H1 (cell line): ENCODE measurements at regions not wholly inside any gene's neighbourhood (a gene's known extent, or its start where the extent isn't known, plus 50 kb on each side); places are given as distances from the start of the nearest gene placed in this dataset.

Experiments used
- CTCF ChIA-PET: fragments of 300-600 bp; sonication (Branson Sonifier 250); formaldehyde crosslinking; loops from one replicate; lab custom pipeline; 2021; ENCODE audit not compliant: partially characterized antibody; lab: Charles Lee
- POLR2A ChIA-PET: fragments of 300-600 bp; sonication (Branson Sonifier 250); formaldehyde crosslinking; loops from one replicate; lab custom pipeline; 2021; ENCODE audit warnings: inconsistent platforms; ENCODE audit not compliant: partially characterized antibody; lab: Charles Lee
- DNase-seq, 2 experiments: peaks; one replicate each; pipeline versions ENCODE4 v3.0.0 to v3.0.0-alpha.2; 2010 to 2022; ENCODE audit warnings: low spot score in 2 of 2, low read depth in 1 of 2, mixed read lengths in 1 of 2
- FAIRE-seq: peaks from 2 replicates; lab custom pipeline; 2011; peaks lifted over from hg19 to GRCh38; lab: Jason Lieb, UNC
- H2AFZ ChIP-seq: 2 replicates; pipeline ENCODE4 v1.8.1; 2012; ENCODE audit warnings: low read length, inconsistent platforms
- H2AK5ac ChIP-seq: 2 replicates; pipeline ENCODE4 v1.6.1; 2013; ENCODE audit warnings: low read depth, low read length
- H2BK120ac ChIP-seq: replicated peaks from 2 replicates; pipeline ENCODE3; 2013; ENCODE audit warnings: low read depth, low read length, inconsistent platforms
- H2BK12ac ChIP-seq: 2 replicates; pipeline ENCODE4 v1.6.1; 2013; ENCODE audit warnings: low read depth, low read length
- H2BK15ac ChIP-seq: 2 replicates; pipeline ENCODE4 v1.6.1; 2013; ENCODE audit warnings: low read length
- H2BK20ac ChIP-seq: 2 replicates; pipeline ENCODE4 v1.6.1; 2013; ENCODE audit warnings: low read length
- H2BK5ac ChIP-seq: 2 replicates; pipeline ENCODE4 v1.6.1; 2013; ENCODE audit warnings: low read depth, low read length
- H3K14ac ChIP-seq: 2 replicates; pipeline ENCODE4 v1.6.1; 2013; ENCODE audit warnings: inconsistent platforms; ENCODE audit not compliant: insufficient read length
- H3K18ac ChIP-seq: 2 replicates; pipeline ENCODE4 v1.6.1; 2013; ENCODE audit warnings: low read length; ENCODE audit errors: extremely low read depth
- H3K23ac ChIP-seq: 2 replicates; pipeline ENCODE4 v1.6.1; 2013; ENCODE audit warnings: inconsistent platforms; ENCODE audit not compliant: insufficient read length
- H3K23me2 ChIP-seq: 2 replicates; pipeline ENCODE4 v1.6.1; 2013; ENCODE audit warnings: low read depth, low read length
- H3K27ac ChIP-seq: 2 replicates; pipeline ENCODE4 v1.6.1; 2011; ENCODE audit warnings: low read depth, low read length, inconsistent platforms
- H3K27me3 ChIP-seq, 4 experiments: replicated peaks in 1 of 4; 1 replicate in 1 of 4; 2 replicates in 3 of 4; pipeline versions ENCODE4 v1.6.1 to v1.8.1; 2011 to 2013; ENCODE audit warnings: low read length in 3 of 4, mild to moderate bottlenecking in 3 of 4, inconsistent platforms in 2 of 4, mixed read lengths in 2 of 4, moderate library complexity in 1 of 4; ENCODE audit not compliant: control insufficient read depth in 3 of 4, insufficient read depth in 3 of 4; ENCODE audit errors: extremely low read depth in 1 of 4
- H3K36me3 ChIP-seq, 4 experiments: 2 replicates each; pipeline versions ENCODE4 v1.6.1 to v1.8.1; 2011 to 2013; ENCODE audit warnings: mild to moderate bottlenecking in 4 of 4, low read length in 3 of 4, moderate library complexity in 2 of 4, control low read depth in 1 of 4, inconsistent platforms in 1 of 4; ENCODE audit not compliant: insufficient read depth in 4 of 4, control insufficient read depth in 2 of 4
- H3K4ac ChIP-seq: replicated peaks from 2 replicates; pipeline ENCODE3; 2013; ENCODE audit warnings: low read length, low read depth, mixed read lengths, inconsistent platforms; ENCODE audit not compliant: insufficient read length
- H3K4me1 ChIP-seq, 4 experiments: replicated peaks in 1 of 4; 1 replicate in 1 of 4; 2 replicates in 3 of 4; pipeline versions ENCODE4 v1.6.1 to v1.8.1; 2011 to 2013; ENCODE audit warnings: low read length in 3 of 4, inconsistent platforms in 2 of 4, mixed read lengths in 1 of 4; ENCODE audit not compliant: insufficient read depth in 4 of 4, control insufficient read depth in 3 of 4
- H3K4me2 ChIP-seq, 2 experiments: 2 replicates each; pipeline versions ENCODE4 v1.6.1 to v1.8.1; 2011 to 2013; ENCODE audit warnings: low read depth in 2 of 2, low read length in 2 of 2, control low read depth in 1 of 2, inconsistent platforms in 1 of 2, mild to moderate bottlenecking in 1 of 2; ENCODE audit not compliant: insufficient read depth in 1 of 2
- H3K4me3 ChIP-seq, 4 experiments: fragments of 200-600, 300-600 bp in 1 of 4; sonication (generic), shearing (Covaris generic), sonication (Bioruptor Twin) in 1 of 4; 2 replicates each; pipeline versions ENCODE4 v1.5.1 to v1.8.1; 2011 to 2016; ENCODE audit warnings: low read length in 4 of 4, low read depth in 3 of 4, control low read depth in 2 of 4, inconsistent platforms in 2 of 4, mild to moderate bottlenecking in 2 of 4, mixed read lengths in 1 of 4, moderate library complexity in 1 of 4; ENCODE audit not compliant: insufficient read depth in 2 of 4; ENCODE audit errors: extremely low read depth in 1 of 4
- H3K56ac ChIP-seq: replicated peaks from 2 replicates; pipeline ENCODE3; 2013; ENCODE audit warnings: low read depth, mild to moderate bottlenecking, mixed read lengths, low read length, inconsistent platforms; ENCODE audit not compliant: insufficient read length
- H3K79me1 ChIP-seq: 2 replicates; pipeline ENCODE4 v1.6.1; 2013; ENCODE audit warnings: low read depth, low read length, control low read depth
- H3K79me2 ChIP-seq, 2 experiments: 2 replicates each; pipeline versions ENCODE4 v1.6.1 to v1.8.1; 2012 to 2013; ENCODE audit warnings: low read length in 2 of 2, mild to moderate bottlenecking in 2 of 2, inconsistent platforms in 1 of 2; ENCODE audit not compliant: insufficient read depth in 2 of 2, control insufficient read depth in 1 of 2
- H3K9ac ChIP-seq, 4 experiments: replicated peaks in 1 of 4; 1 replicate in 1 of 4; 2 replicates in 3 of 4; pipeline versions ENCODE4 v1.6.1 to v1.8.1; 2011 to 2013; ENCODE audit warnings: low read depth in 3 of 4, low read length in 3 of 4, control low read depth in 2 of 4, mild to moderate bottlenecking in 2 of 4, moderate library complexity in 2 of 4, inconsistent platforms in 1 of 4; ENCODE audit errors: extremely low read depth in 1 of 4
- H3K9me3 ChIP-seq, 2 experiments: 2 replicates each; pipeline versions ENCODE4 v1.6.1 to v1.8.1; 2012 to 2013; ENCODE audit warnings: mild to moderate bottlenecking in 2 of 2, moderate library complexity in 2 of 2, control low read depth in 1 of 2, inconsistent platforms in 1 of 2, low read depth in 1 of 2, low read length in 1 of 2, mixed read lengths in 1 of 2; ENCODE audit not compliant: insufficient read depth in 2 of 2
- H4K20me1 ChIP-seq, 2 experiments: replicated peaks in 1 of 2; 2 replicates each; pipeline versions ENCODE3 to v1.8.1; 2011 to 2013; ENCODE audit warnings: inconsistent platforms in 2 of 2, low read length in 2 of 2, mild to moderate bottlenecking in 1 of 2; ENCODE audit not compliant: insufficient read depth in 2 of 2, control insufficient read depth in 1 of 2
- H4K5ac ChIP-seq: 2 replicates; pipeline ENCODE4 v1.6.1; 2013; ENCODE audit warnings: low read length, low read depth, mixed read lengths, inconsistent platforms; ENCODE audit not compliant: insufficient read length
- H4K8ac ChIP-seq: 2 replicates; pipeline ENCODE4 v1.8.0; 2013; ENCODE audit warnings: mild to moderate bottlenecking, moderate library complexity, low read length, inconsistent platforms; ENCODE audit not compliant: insufficient read depth; ENCODE audit errors: extremely low read depth
- H4K91ac ChIP-seq: replicated peaks from 2 replicates; pipeline ENCODE3; 2013; ENCODE audit warnings: low read length, mixed read lengths, inconsistent platforms; ENCODE audit not compliant: insufficient read length
- CTBP2 ChIP-seq: IDR thresholded peaks from 2 replicates; pipeline ENCODE4 v1.7.0; 2011; ENCODE audit warnings: borderline replicate concordance, mild to moderate bottlenecking, moderate library complexity, mixed read lengths, low read length; ENCODE audit not compliant: insufficient read depth, insufficient read length
- EZH2 ChIP-seq: fragments of 200-600 bp; sonication (generic); IDR thresholded peaks from 2 replicates; pipeline ENCODE4 v1.7.1; 2012; ENCODE audit warnings: low read depth, mild to moderate bottlenecking, moderate library complexity, low read length, inconsistent platforms; ENCODE audit not compliant: severe bottlenecking
- KDM1A ChIP-seq: fragments of 200-600, 300-600 bp; sonication (generic); IDR thresholded peaks from 2 replicates; pipeline ENCODE4 v1.7.1; 2016; ENCODE audit warnings: mild to moderate bottlenecking, low read length, borderline replicate concordance
- MAFK ChIP-seq: IDR thresholded peaks from 2 replicates; pipeline ENCODE4 v1.6.1; 2012; ENCODE audit warnings: low read depth, mild to moderate bottlenecking, improper control_type of control experiment, low read length
- RFX5 ChIP-seq: IDR thresholded peaks from 2 replicates; pipeline ENCODE4 v1.6.1; 2011; ENCODE audit warnings: low read depth, low read length, improper control_type of control experiment, borderline replicate concordance
- SUZ12 ChIP-seq: fragments of 200-600 bp; sonication (generic); IDR thresholded peaks from 2 replicates; pipeline ENCODE4 v1.6.1; 2012; ENCODE audit warnings: mild to moderate bottlenecking, inconsistent platforms, low read length, moderate library complexity, mixed read lengths
- TAF1 ChIP-seq: IDR thresholded peaks from 2 replicates; pipeline ENCODE4 v1.6.1; 2011; ENCODE audit warnings: mild to moderate bottlenecking, low read depth, low read length
- WGBS, 2 experiments: shearing (Covaris generic) in 1 of 2; methylation state at CpG; one replicate each; pipeline versions ENCODE4 v1.1.6 to v1.1.7; 2013 to 2015; ENCODE audit warnings: low lambda C conversion rate in 2 of 2, mixed read lengths in 2 of 2, inconsistent platforms in 1 of 2, low coverage in 1 of 2, missing lambda C conversion rate in 1 of 2; ENCODE audit not compliant: insufficient replicate concordance in 2 of 2, insufficient coverage in 1 of 2, insufficient read length in 1 of 2; ENCODE audit errors: extremely low coverage in 1 of 2, missing lambda C conversion rate in 1 of 2; 5-methylcytosine and 5-hydroxymethylcytosine counted together
- TF ChIP-seq, protein P1 (sequence below): IDR thresholded peaks from 2 replicates; pipeline ENCODE4 v1.6.1; 2012; ENCODE audit warnings: inconsistent platforms

DNA sequence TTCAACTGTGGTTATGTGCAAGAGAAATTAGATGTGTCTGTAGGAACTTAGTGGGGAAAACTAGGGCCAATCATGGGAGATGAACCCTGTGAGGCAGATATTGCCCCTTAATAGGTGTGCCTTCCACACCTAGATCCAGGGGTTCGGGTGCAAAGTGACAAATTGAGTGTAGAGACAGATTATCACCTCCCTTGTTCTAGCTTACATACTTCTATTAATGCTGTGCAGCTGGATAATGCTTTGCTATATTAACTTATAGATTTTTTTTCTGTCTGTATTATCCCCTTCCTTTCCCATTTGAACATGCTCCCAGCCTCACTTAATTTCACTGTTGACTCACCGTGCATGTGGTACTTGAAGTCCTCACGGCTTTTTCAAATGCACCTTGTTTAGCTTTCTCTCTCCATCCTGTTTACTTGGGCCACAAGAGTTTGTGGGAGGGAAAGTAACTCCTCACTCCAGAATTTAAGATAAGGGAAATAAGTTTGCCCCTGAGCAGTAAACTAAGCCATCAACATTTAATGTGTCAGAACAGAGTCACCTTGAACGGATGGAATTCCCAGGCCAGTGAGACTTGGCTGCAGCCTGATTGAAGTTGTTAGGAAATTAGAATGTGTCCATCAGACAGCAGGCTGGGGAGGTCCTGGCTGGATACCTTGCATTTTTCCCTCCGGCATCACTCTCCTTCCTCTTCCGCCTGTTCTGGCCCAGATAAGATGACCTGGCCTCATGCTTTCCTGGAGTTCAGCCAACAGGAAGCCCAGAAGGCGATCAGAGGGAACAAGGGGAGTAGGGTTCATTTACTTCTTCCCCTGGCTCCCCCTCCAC lies 478.4 kb downstream of the BCOR start:
- no peak for FAIRE-seq

More for the DNA sequence above, 478.4 kb downstream of the BCOR start:
- no peaks in the 10 kb centered on the region for H3K79me2 ChIP-seq
- H4K5ac ChIP-seq, result no peak overlapping the region
- WGBS, 2 experiments, result 92% methylated on average over 4 of the region's 7 CpGs; no CpG with 5 or more reads in 1 of the 2 experiments
- H3K14ac ChIP-seq, result no peak overlapping the region
- H3K56ac ChIP-seq, result no peak overlapping the region
- H4K91ac ChIP-seq, result no peak overlapping the region
- POLR2A ChIA-PET, result no interaction called here
- H3K9ac ChIP-seq, result no peak overlapping the region
- H2BK20ac ChIP-seq, result no peak overlapping the region
- no peaks in the 10 kb centered on the region for H3K27me3 ChIP-seq
- no peak overlapping the region for H2BK15ac ChIP-seq
- no peak for DNase-seq
- no peaks in the 10 kb centered on the region for H4K20me1 ChIP-seq
- no peak for TF ChIP-seq SUZ12
- no peak for TF ChIP-seq TAF1
- TF ChIP-seq, protein P1, sequence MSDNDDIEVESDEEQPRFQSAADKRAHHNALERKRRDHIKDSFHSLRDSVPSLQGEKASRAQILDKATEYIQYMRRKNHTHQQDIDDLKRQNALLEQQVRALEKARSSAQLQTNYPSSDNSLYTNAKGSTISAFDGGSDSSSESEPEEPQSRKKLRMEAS, result no peak
- no peak for TF ChIP-seq MAFK
- TF ChIP-seq RFX5, result no peak
- TF ChIP-seq KDM1A, result no peak
- no peak for TF ChIP-seq CTBP2
- no peak for TF ChIP-seq EZH2
- TF ChIP-seq, all 59 proteins: peak for 0
- Histone ChIP-seq H3K27ac (no peak overlapping the region), H3K4me3 (no peak overlapping the region), H3K23me2 (no peaks in the 10 kb centered on the region), H2BK12ac (no peak overlapping the region), H3K18ac (no peak overlapping the region), H3K4me1 (peaks cover 0 to 11% (median 5%) of the 10 kb centered on the region in 4 experiments; a peak in 4 of 7 replicates), H3K4me2 (no peak overlapping the region), H3K4ac (no peak overlapping the region), H4K8ac (no peak overlapping the region), H3K23ac (no peak overlapping the region), H2AFZ (no peak overlapping the region), H2BK5ac (no peak overlapping the region), H2AK5ac (no peak overlapping the region), H2BK120ac (no peak overlapping the region), H3K9me3 (peaks cover 0 to 8% of the 10 kb centered on the region in 2 experiments; a peak in 2 of 4 replicates), H3K36me3 (no peaks in the 10 kb centered on the region), H3K79me1 (no peaks in the 10 kb centered on the region)
- CTCF ChIA-PET, result no interaction called here
